MM.1S (cell line): ENCODE measurements at regions not wholly inside any gene's neighbourhood (a gene's known extent, or its start where the extent isn't known, plus 50 kb on each side); places are given as distances from the start of the nearest gene placed in this dataset.

Experiments used
- EZH2 ChIP-seq: fragments of 300-600 bp; sonication (generic); optimal IDR thresholded peaks from 2 replicates; pipeline ENCODE3; 2017; ENCODE audit warnings: low read depth, mild to moderate bottlenecking, antibody characterized with exemption, low read length, mixed read lengths
- EZH2phosphoT487 ChIP-seq: fragments of 300-600 bp; sonication (generic); IDR thresholded peaks from 2 replicates; pipeline ENCODE4 v1.6.1; 2018; ENCODE audit warnings: antibody characterized with exemption, low read length
- TF ChIP-seq, protein P1 (sequence below): fragments of 300-600 bp; sonication (generic); IDR thresholded peaks from 2 replicates; pipeline ENCODE4 v1.5.1; 2016; ENCODE audit warnings: antibody characterized with exemption, low read length, mixed read lengths

DNA sequence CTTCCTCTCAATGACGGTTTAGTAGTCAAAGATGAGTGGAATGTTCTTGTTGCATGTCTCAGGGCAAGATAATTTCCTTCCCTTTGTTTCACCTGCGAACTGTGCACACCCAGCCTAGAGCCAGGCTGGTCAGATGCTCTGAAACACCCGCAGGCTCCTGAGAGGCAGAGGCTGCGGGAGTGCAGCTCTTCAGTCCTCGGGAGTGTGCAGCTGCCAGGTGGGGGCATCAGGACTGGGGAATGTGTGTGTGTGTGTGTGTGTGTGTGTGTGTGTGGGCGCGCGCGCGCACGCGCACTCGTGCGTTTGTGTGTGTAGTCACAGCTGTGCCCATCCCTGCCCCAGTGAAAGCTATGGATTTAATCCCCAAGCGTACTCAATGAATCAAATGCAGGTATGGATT, 136.2 kb upstream of the NTM start:
- TF ChIP-seq, protein P1, sequence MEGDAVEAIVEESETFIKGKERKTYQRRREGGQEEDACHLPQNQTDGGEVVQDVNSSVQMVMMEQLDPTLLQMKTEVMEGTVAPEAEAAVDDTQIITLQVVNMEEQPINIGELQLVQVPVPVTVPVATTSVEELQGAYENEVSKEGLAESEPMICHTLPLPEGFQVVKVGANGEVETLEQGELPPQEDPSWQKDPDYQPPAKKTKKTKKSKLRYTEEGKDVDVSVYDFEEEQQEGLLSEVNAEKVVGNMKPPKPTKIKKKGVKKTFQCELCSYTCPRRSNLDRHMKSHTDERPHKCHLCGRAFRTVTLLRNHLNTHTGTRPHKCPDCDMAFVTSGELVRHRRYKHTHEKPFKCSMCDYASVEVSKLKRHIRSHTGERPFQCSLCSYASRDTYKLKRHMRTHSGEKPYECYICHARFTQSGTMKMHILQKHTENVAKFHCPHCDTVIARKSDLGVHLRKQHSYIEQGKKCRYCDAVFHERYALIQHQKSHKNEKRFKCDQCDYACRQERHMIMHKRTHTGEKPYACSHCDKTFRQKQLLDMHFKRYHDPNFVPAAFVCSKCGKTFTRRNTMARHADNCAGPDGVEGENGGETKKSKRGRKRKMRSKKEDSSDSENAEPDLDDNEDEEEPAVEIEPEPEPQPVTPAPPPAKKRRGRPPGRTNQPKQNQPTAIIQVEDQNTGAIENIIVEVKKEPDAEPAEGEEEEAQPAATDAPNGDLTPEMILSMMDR: no peak
- TF ChIP-seq EZH2phosphoT487 (no peak), EZH2 (no peak)
